IMR-90 (cell line): ENCODE measurements at regions not wholly inside any gene's neighbourhood (a gene's known extent, or its start where the extent isn't known, plus 50 kb on each side); places are given as distances from the start of the nearest gene placed in this dataset.

Source experiments
- ATAC-seq: fragments of 200-7000 bp; cut with Tn5 transposase; 2 replicates; pipeline ENCODE4 v1.9.1; 2020; ENCODE audit warnings: low read depth, mild to moderate bottlenecking, moderate library complexity
- BruUV-seq: library from RNA; stranded (reverse); fragments of 400-500 nt; replicated peaks from 2 replicates; lab custom pipeline; 2021; lab: Mats Ljungman, UMichigan
- CTCF ChIA-PET: fragments of 300-600 bp; formaldehyde crosslinking; extraction: SDS; loops from one replicate; lab custom pipeline; 2021; ENCODE audit warnings: antibody characterized with exemption; lab: Yijun Ruan, JAX
- POLR2A ChIA-PET: fragments of 300-600 bp; sonication (Branson Sonifier 250); formaldehyde crosslinking; loops from one replicate; lab custom pipeline; 2022; ENCODE audit warnings: antibody characterized with exemption; ENCODE audit not compliant: unreplicated experiment; lab: Charles Lee
- DNase-seq: peaks from one replicate; pipeline ENCODE4 v3.0.0; 2013
- H2AFZ ChIP-seq: replicated peaks from 2 replicates; pipeline ENCODE3; 2013; ENCODE audit warnings: low read length, mild to moderate bottlenecking; ENCODE audit not compliant: poor library complexity
- H2AK5ac ChIP-seq: 2 replicates; pipeline ENCODE4 v1.6.1; 2013; ENCODE audit warnings: low read depth, low read length, inconsistent platforms
- H2AK9ac ChIP-seq: replicated peaks from 2 replicates; pipeline ENCODE3; 2013; ENCODE audit warnings: mild to moderate bottlenecking, low read depth, low read length, moderate library complexity; ENCODE audit not compliant: poor library complexity
- H2BK120ac ChIP-seq: 2 replicates; pipeline ENCODE4 v1.6.1; 2013; ENCODE audit warnings: low read depth, low read length, inconsistent platforms
- H2BK15ac ChIP-seq: 3 replicates; pipeline ENCODE4 v1.6.1; 2013; ENCODE audit warnings: low read depth, low read length, inconsistent platforms
- H2BK20ac ChIP-seq: 2 replicates; pipeline ENCODE4 v1.6.1; 2013; ENCODE audit warnings: low read depth, mild to moderate bottlenecking, inconsistent platforms, low read length, moderate library complexity
- H2BK5ac ChIP-seq: 2 replicates; pipeline ENCODE4 v1.6.1; 2013; ENCODE audit warnings: mild to moderate bottlenecking, low read depth, low read length, inconsistent platforms; ENCODE audit not compliant: poor library complexity, severe bottlenecking
- H3K14ac ChIP-seq: replicated peaks from 2 replicates; pipeline ENCODE4 v1.6.1; 2013; ENCODE audit warnings: low read depth, low read length, inconsistent platforms
- H3K18ac ChIP-seq: 2 replicates; pipeline ENCODE4 v1.6.1; 2013; ENCODE audit warnings: low read depth, low read length, control low read depth
- H3K23ac ChIP-seq: 2 replicates; pipeline ENCODE4 v1.6.1; 2013; ENCODE audit warnings: low read depth, low read length, inconsistent platforms
- H3K27ac ChIP-seq: 2 replicates; pipeline ENCODE4 v1.5.1; 2013; ENCODE audit warnings: mild to moderate bottlenecking, control low read depth, low read length; ENCODE audit not compliant: insufficient read depth
- H3K27me3 ChIP-seq: 2 replicates; pipeline ENCODE4 v1.6.1; 2013; ENCODE audit warnings: low read length; ENCODE audit not compliant: control insufficient read depth, insufficient read depth
- H3K36me3 ChIP-seq: 2 replicates; pipeline ENCODE4 v1.6.1; 2013; ENCODE audit warnings: low read length, mixed read lengths; ENCODE audit not compliant: control insufficient read depth, insufficient read depth
- H3K4ac ChIP-seq: 2 replicates; pipeline ENCODE4 v1.6.1; 2013; ENCODE audit warnings: low read depth, low read length, inconsistent platforms
- H3K4me1 ChIP-seq: 2 replicates; pipeline ENCODE4 v1.6.1; 2013; ENCODE audit warnings: low read length, mixed read lengths; ENCODE audit not compliant: control insufficient read depth, insufficient read depth
- H3K4me2 ChIP-seq: 2 replicates; pipeline ENCODE4 v1.6.1; 2013; ENCODE audit warnings: low read depth, mild to moderate bottlenecking, control low read depth, low read length, moderate library complexity
- H3K4me3 ChIP-seq: 2 replicates; pipeline ENCODE4 v1.5.1; 2013; ENCODE audit warnings: low read depth, mild to moderate bottlenecking, control low read depth, low read length, moderate library complexity; ENCODE audit not compliant: insufficient read depth
- H3K56ac ChIP-seq: 2 replicates; pipeline ENCODE4 v1.6.1; 2013; ENCODE audit warnings: low read length, inconsistent platforms; ENCODE audit not compliant: insufficient read depth; ENCODE audit errors: extremely low read depth
- H3K79me1 ChIP-seq, 2 experiments: 2 replicates each; pipeline ENCODE4 v1.6.1; 2013; ENCODE audit warnings: low read length in 2 of 2, inconsistent platforms in 1 of 2, low read depth in 1 of 2
- H3K9ac ChIP-seq: 2 replicates; pipeline ENCODE4 v1.6.1; 2013; ENCODE audit warnings: low read depth, low read length, control low read depth
- H3K9me1 ChIP-seq: 2 replicates; pipeline ENCODE4 v1.6.1; 2013; ENCODE audit warnings: low read length, inconsistent platforms; ENCODE audit not compliant: insufficient read depth
- H3K9me3 ChIP-seq: 2 replicates; pipeline ENCODE4 v1.6.1; 2013; ENCODE audit warnings: low read length; ENCODE audit not compliant: control insufficient read depth, insufficient read depth
- H4K20me1 ChIP-seq: 2 replicates; pipeline ENCODE4 v1.6.1; 2013; ENCODE audit warnings: low read length, inconsistent platforms; ENCODE audit not compliant: insufficient read depth
- H4K5ac ChIP-seq: 2 replicates; pipeline ENCODE4 v1.6.1; 2013; ENCODE audit warnings: mild to moderate bottlenecking, low read depth, low read length, control low read depth
- H4K8ac ChIP-seq, 2 experiments: 2 replicates each; pipeline ENCODE4 v1.6.1; 2013; ENCODE audit warnings: low read depth in 2 of 2, low read length in 2 of 2, control low read depth in 1 of 2, inconsistent platforms in 1 of 2
- H4K91ac ChIP-seq: 2 replicates; pipeline ENCODE4 v1.6.1; 2013; ENCODE audit warnings: low read depth, low read length, inconsistent platforms; ENCODE audit not compliant: insufficient read depth
- CHD1 ChIP-seq: IDR thresholded peaks from 2 replicates; pipeline ENCODE4 v1.6.1; 2012; ENCODE audit warnings: low read depth, low read length, improper control_type of control experiment
- FOS ChIP-seq: fragments of 150-350 bp; IDR thresholded peaks from 2 replicates; pipeline ENCODE4 v1.6.1; 2016; ENCODE audit warnings: low read depth, low read length
- RCOR1 ChIP-seq: IDR thresholded peaks from 2 replicates; pipeline ENCODE4 v1.6.1; 2012; ENCODE audit warnings: mild to moderate bottlenecking, low read length, improper control_type of control experiment; ENCODE audit not compliant: insufficient replicate concordance
- RFX5 ChIP-seq: IDR thresholded peaks from 2 replicates; pipeline ENCODE4 v1.8.0; 2012; ENCODE audit warnings: low read depth, mild to moderate bottlenecking, low read length, moderate library complexity
- WGBS, 2 experiments: methylation state at CpG; one replicate each; pipeline versions ENCODE4 v1.1.5 to v1.1.7; 2013; ENCODE audit warnings: missing lambda C conversion rate in 2 of 2; ENCODE audit not compliant: insufficient read length in 1 of 2; ENCODE audit errors: extremely low coverage in 2 of 2; 5-methylcytosine and 5-hydroxymethylcytosine counted together
- dilution Hi-C: fragments of 300-500 bp; cut with HindIII; formaldehyde crosslinking; loops from one replicate; pipeline ENCODE4 v1.14.3; 2018; ENCODE audit warnings: low sequenced_read_pairs; ENCODE audit not compliant: unreplicated experiment
- in situ Hi-C: fragments of 300-500 bp; cut with MboI; formaldehyde crosslinking; loops from 3 replicates; pipeline ENCODE4 v1.14.3; 2019; ENCODE audit warnings: low sequenced_read_pairs, inconsistent platforms, mixed read lengths
- intact Hi-C: fragments of 100-400 bp; cut with micrococcal nuclease; formaldehyde crosslinking; loops from 2 replicates; pipeline ENCODE4 v1.10.0; 2022
- TF ChIP-seq, protein P1 (sequence below): fragments of 150-350 bp; IDR thresholded peaks from 2 replicates; pipeline ENCODE4 v1.6.1; 2017; ENCODE audit warnings: mild to moderate bottlenecking, antibody characterized with exemption, low read length, low read depth

DNA sequence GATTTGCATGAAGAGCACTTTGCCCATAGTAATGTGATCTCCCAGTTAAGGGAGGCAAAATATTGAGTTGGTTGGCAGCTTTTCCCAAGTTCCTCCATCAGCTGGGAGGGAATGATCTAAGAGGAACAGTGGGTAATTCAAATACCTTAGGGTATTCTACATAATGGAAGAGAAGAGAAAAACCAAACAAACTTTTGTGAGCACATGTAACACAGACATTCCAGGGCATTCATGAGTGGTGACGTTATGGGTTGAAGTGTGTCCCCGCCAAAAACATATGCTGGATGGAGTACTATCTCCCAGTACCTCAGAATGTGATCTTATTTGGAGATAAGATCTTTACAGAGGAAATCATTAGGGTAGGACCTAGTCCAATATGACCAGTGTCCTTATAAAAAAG is 220.1 kb downstream of the FOXO1 start:
- no peak for TF ChIP-seq RFX5
- TF ChIP-seq, protein P1, sequence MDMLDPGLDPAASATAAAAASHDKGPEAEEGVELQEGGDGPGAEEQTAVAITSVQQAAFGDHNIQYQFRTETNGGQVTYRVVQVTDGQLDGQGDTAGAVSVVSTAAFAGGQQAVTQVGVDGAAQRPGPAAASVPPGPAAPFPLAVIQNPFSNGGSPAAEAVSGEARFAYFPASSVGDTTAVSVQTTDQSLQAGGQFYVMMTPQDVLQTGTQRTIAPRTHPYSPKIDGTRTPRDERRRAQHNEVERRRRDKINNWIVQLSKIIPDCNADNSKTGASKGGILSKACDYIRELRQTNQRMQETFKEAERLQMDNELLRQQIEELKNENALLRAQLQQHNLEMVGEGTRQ: no peak
- no peak for TF ChIP-seq CHD1
- TF ChIP-seq RCOR1: no peak
- no peak for TF ChIP-seq FOS
- H2AK9ac ChIP-seq: no peak overlapping the region
- H3K4me2 ChIP-seq: no peak overlapping the region
- H3K36me3 ChIP-seq: no peaks in the 10 kb centered on the region
- H4K5ac ChIP-seq: no peak overlapping the region
- no peaks in the 10 kb centered on the region for H3K4me1 ChIP-seq
- BruUV-seq: no TSS peak
- H2BK20ac ChIP-seq: no peak overlapping the region
- H3K79me1 ChIP-seq: no peaks in the 10 kb centered on the region
- no peaks in the 10 kb centered on the region for H4K20me1 ChIP-seq
- H2AFZ ChIP-seq: no peak overlapping the region
- no peak overlapping the region for H3K23ac ChIP-seq
- POLR2A ChIA-PET: no interaction called here
- no peak overlapping the region for H2BK15ac ChIP-seq
- no peaks in the 10 kb centered on the region for H3K9me3 ChIP-seq
- no peak overlapping the region for H3K4ac ChIP-seq
- in situ Hi-C loops (no loop called here), intact Hi-C loops (no loop called here), dilution Hi-C loops (no loop called here)
- no peak overlapping the region for H3K4me3 ChIP-seq
- CTCF ChIA-PET: interaction anchor here (0.8 kb wide), 1 partner anchor 499 kb away, joined by 3 read pairs; no protein-coding TSS in a partner anchor
- H3K27ac ChIP-seq: no peak overlapping the region
- H3K18ac ChIP-seq: no peak overlapping the region
- no peak overlapping the region for H4K8ac ChIP-seq
- ATAC-seq (no peak), DNase-seq (no peak)
- no peak overlapping the region for H3K14ac ChIP-seq
- no peak overlapping the region for H2BK120ac ChIP-seq
- H3K9ac ChIP-seq: no peak overlapping the region
- no peaks in the 10 kb centered on the region for H3K9me1 ChIP-seq
- peaks cover 4% of the 10 kb centered on the region for H3K27me3 ChIP-seq
- H3K56ac ChIP-seq: no peak overlapping the region
- H2BK5ac ChIP-seq: no peak overlapping the region
- no peak overlapping the region for H4K91ac ChIP-seq
- no peak overlapping the region for H2AK5ac ChIP-seq
- no CpG with 5 or more reads among the region's 2 CpGs for WGBS, 2 experiments
